GM21529 (cell line): ENCODE measurements at regions not wholly inside any gene's neighbourhood (a gene's known extent, or its start where the extent isn't known, plus 50 kb on each side); places are given as distances from the start of the nearest gene placed in this dataset.
"Not testable (repeated sequence)": the region's sequence is repeated elsewhere in the genome, so short reads cannot be mapped to it uniquely, and the experiment has no call there.

Experiments
- ATAC-seq: cut with Tn5 transposase; IDR thresholded peaks from one replicate; pipeline ENCODE4 v1.9.1; 2021; ENCODE audit not compliant: unreplicated experiment

GRCh38 chr6:167559675-167560479 is 235.0 kb downstream of the TTLL2 start:
- ATAC-seq = no peak

GRCh38 chr6:167560673-167561569 is 236.0 kb downstream of the TTLL2 start:
- no peak for ATAC-seq

- not testable (repeated sequence) for ATAC-seq
Measured at GRCh38 chr6:167562862-167563261, 238.0 kb downstream of the TTLL2 start.

GRCh38 chr6:167564416-167565250 is 239.7 kb downstream of the TTLL2 start:
- no peak for ATAC-seq

- no peak for ATAC-seq
Measured at GRCh38 chr6:167565388-167565787, 240.5 kb downstream of the TTLL2 start.

GRCh38 chr6:167565884-167566599 is 241.2 kb downstream of the TTLL2 start:
- ATAC-seq = no peak

- ATAC-seq = no peak
Measured at GRCh38 chr6:167566711-167567141, 241.8 kb downstream of the TTLL2 start.

GRCh38 chr6:167567142-167568033 is 242.5 kb downstream of the TTLL2 start:
- ATAC-seq = no peak

GRCh38 chr6:167568407-167569024 is 243.6 kb downstream of the TTLL2 start:
- no peak for ATAC-seq

- ATAC-seq = no peak
Measured at GRCh38 chr6:167569041-167569805, 244.3 kb downstream of the TTLL2 start.

- ATAC-seq = no peak
Measured at GRCh38 chr6:167569879-167570278, 245.0 kb downstream of the TTLL2 start.

GRCh38 chr6:167570460-167571400 is 245.8 kb downstream of the TTLL2 start:
- no peak for ATAC-seq

- no peak for ATAC-seq
Measured at GRCh38 chr6:167571550-167571949, 246.7 kb downstream of the TTLL2 start.

- no peak for ATAC-seq
Measured at GRCh38 chr6:167572106-167572505, 247.2 kb downstream of the TTLL2 start.

- ATAC-seq = no peak
Measured at GRCh38 chr6:167572841-167573271, 248.0 kb downstream of the TTLL2 start.

- no peak for ATAC-seq
Measured at GRCh38 chr6:167573461-167574215, 248.8 kb downstream of the TTLL2 start.
